ENCODE measurements at regions not wholly inside any gene's neighbourhood (a gene's known extent, or its start where the extent isn't known, plus 50 kb on each side); places are given as distances from the start of the nearest gene placed in this dataset.

DNA sequence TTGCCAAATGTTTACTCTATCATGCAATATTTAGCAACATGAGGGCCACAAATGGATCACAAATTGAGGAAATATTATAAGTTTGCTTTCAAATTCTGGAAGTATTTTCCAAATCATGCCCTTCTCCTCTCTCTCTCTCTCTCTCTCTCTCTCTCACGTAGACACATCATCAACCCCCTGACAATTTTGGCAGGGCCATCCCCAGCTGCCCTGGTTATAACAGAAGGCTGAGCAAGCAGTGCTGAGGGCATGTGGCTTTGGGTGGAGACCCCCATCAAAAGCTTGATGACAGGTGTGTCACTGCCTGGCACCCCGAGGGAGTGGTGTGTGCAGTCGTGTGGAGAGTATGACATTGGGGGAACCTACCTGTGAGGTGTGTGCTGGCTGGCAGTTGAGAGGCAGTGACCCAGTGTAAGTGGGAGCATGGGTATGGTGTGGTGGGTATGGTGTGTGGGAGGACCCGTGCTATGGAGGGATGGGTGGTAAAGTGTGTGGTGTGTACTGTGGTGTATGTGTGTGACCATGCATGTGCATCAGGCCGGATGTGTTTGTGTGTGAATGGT, 224.5 kb downstream of the TTC32 start:
- Histone ChIP-seq H3K9me3 (ENCODE audit: low read length) (no peaks in the 10 kb centered on the region), H3K36me3 (replicated peaks in 1 of 2; ENCODE audit: control insufficient read depth in 1 of 2, insufficient read depth in 2 of 2, low read length in 2 of 2) (no peaks in the 10 kb centered on the region), H2AFZ (ENCODE audit: low read length) (no peak overlapping the region), H4K20me1 (ENCODE audit: insufficient read depth, low read length) (no peaks in the 10 kb centered on the region), H3K4me1 (ENCODE audit: insufficient read depth, low read length) (peaks cover 7% of the 10 kb centered on the region; the same call in 1 of the 2 replicates), H3K4me2 (ENCODE audit: low read depth, low read length) (no peak overlapping the region), H3K9ac (ENCODE audit: insufficient read depth, low read depth, low read length) (no peak overlapping the region), H3K27me3 (ENCODE audit: control insufficient read depth in 1 of 2, insufficient read depth in 2 of 2, low read length in 2 of 2) (peaks cover 0 to 3% of the 10 kb centered on the region in 2 experiments; a peak in 1 of 5 replicates), H3K4me3 (replicated peaks in 1 of 3; ENCODE audit: insufficient read depth in 1 of 3, low read depth in 2 of 3, low read length in 3 of 3) (no peak overlapping the region), H3K27ac (ENCODE audit: extremely low read length, insufficient read depth, low read length) (no peak overlapping the region), H3K79me2 (ENCODE audit: insufficient read depth, low read length) (no peaks in the 10 kb centered on the region)
- BruUV-seq (replicated peaks): no TSS peak
- no peak for DNase-seq (ENCODE audit: low spot score)
- POLR2A ChIA-PET: no interaction called here
- intact Hi-C loops (cut with micrococcal nuclease; ENCODE audit: unreplicated experiment) (no loop called here), in situ Hi-C loops (cut with HindIII; ENCODE audit: extremely low pct_ligation_motif_present, low pct_unique_long_range_greater_than_20kb) (no loop called here)
- no peak for ATAC-seq
- no peak for FAIRE-seq
- TF ChIP-seq KDM3A (CRISPR knock-in tag; IDR thresholded peaks at IDR 0.05; ENCODE audit: low read depth): no peak
- no peak for TF ChIP-seq SNRNP70 (IDR thresholded peaks at IDR 0.05; ENCODE audit: low read depth, low read length)
- TF ChIP-seq, protein P1, sequence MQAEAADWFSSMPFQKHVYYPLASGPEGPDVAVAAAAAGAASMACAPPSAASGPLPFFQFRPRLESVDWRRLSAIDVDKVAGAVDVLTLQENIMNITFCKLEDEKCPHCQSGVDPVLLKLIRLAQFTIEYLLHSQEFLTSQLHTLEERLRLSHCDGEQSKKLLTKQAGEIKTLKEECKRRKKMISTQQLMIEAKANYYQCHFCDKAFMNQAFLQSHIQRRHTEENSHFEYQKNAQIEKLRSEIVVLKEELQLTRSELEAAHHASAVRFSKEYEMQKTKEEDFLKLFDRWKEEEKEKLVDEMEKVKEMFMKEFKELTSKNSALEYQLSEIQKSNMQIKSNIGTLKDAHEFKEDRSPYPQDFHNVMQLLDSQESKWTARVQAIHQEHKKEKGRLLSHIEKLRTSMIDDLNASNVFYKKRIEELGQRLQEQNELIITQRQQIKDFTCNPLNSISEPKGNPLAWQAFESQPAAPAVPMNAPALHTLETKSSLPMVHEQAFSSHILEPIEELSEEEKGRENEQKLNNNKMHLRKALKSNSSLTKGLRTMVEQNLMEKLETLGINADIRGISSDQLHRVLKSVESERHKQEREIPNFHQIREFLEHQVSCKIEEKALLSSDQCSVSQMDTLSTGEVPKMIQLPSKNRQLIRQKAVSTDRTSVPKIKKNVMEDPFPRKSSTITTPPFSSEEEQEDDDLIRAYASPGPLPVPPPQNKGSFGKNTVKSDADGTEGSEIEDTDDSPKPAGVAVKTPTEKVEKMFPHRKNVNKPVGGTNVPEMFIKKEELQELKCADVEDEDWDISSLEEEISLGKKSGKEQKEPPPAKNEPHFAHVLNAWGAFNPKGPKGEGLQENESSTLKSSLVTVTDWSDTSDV (CRISPR knock-in tag; IDR thresholded peaks at IDR 0.05): no peak
- TF ChIP-seq, protein P2, sequence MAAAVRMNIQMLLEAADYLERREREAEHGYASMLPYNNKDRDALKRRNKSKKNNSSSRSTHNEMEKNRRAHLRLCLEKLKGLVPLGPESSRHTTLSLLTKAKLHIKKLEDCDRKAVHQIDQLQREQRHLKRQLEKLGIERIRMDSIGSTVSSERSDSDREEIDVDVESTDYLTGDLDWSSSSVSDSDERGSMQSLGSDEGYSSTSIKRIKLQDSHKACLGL (CRISPR knock-in tag; IDR thresholded peaks at IDR 0.05): no peak
- no peak for TF ChIP-seq ZFY (CRISPR knock-in tag; IDR thresholded peaks at IDR 0.05)
- TF ChIP-seq SPEN (CRISPR knock-in tag; IDR thresholded peaks at IDR 0.05; ENCODE audit: low read depth): no peak
- no peak for TF ChIP-seq RFX5 (IDR thresholded peaks at IDR 0.05; ENCODE audit: low read depth, low read length)
- no peak for TF ChIP-seq NFE2 (CRISPR knock-in tag; IDR thresholded peaks at IDR 0.05)
- TF ChIP-seq ZNF562 (CRISPR knock-in tag; IDR thresholded peaks at IDR 0.05; ENCODE audit: borderline replicate concordance): no peak
- no peak for TF ChIP-seq KDM5A (IDR thresholded peaks at IDR 0.05; ENCODE audit: borderline replicate concordance, low read length)
- no peak for TF ChIP-seq MIER3 (CRISPR knock-in tag; IDR thresholded peaks at IDR 0.05; ENCODE audit: borderline replicate concordance)
- TF ChIP-seq SALL1 (CRISPR knock-in tag; IDR thresholded peaks at IDR 0.05): no peak
- TF ChIP-seq ZNF282 (IDR thresholded peaks at IDR 0.05; ENCODE audit: partially characterized antibody): no peak
- no peak for TF ChIP-seq RNF2 (conservative IDR thresholded peaks at IDR 0.05; ENCODE audit: low read depth)
- TF ChIP-seq SRF (IDR thresholded peaks at IDR 0.05; ENCODE audit: low read depth, low read length): no peak
- TF ChIP-seq, protein P3, sequence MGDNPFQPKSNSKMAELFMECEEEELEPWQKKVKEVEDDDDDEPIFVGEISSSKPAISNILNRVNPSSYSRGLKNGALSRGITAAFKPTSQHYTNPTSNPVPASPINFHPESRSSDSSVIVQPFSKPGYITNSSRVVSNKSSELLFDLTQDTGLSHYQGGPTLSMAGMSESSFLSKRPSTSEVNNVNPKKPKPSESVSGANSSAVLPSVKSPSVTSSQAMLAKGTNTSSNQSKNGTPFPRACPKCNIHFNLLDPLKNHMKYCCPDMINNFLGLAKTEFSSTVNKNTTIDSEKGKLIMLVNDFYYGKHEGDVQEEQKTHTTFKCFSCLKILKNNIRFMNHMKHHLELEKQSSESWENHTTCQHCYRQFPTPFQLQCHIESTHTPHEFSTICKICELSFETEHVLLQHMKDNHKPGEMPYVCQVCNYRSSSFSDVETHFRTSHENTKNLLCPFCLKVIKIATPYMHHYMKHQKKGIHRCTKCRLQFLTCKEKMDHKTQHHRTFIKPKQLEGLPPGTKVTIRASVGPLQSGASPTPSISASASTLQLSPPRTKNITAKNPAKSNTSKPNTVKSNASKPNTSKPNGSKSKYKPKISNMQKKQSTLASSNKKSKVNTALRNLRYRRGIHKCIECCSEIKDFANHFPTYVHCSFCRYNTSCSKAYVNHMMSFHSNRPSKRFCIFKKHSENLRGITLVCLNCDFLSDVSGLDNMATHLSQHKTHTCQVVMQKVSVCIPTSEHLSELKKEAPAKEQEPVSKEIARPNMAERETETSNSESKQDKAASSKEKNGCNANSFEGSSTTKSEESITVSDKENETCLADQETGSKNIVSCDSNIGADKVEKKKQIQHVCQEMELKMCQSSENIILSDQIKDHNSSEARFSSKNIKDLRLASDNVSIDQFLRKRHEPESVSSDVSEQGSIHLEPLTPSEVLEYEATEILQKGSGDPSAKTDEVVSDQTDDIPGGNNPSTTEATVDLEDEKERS (CRISPR knock-in tag; IDR thresholded peaks at IDR 0.05): no peak
- no peak for TF ChIP-seq SRSF1 (optimal IDR thresholded peaks at IDR 0.05; ENCODE audit: low read depth, low read length)
- no peak for TF ChIP-seq ZNF432 (CRISPR knock-in tag; IDR thresholded peaks at IDR 0.05; ENCODE audit: borderline replicate concordance)
- no peak for TF ChIP-seq MTA1 (CRISPR knock-in tag; IDR thresholded peaks at IDR 0.05; ENCODE audit: borderline replicate concordance)
- TF ChIP-seq GFI1 (CRISPR knock-in tag; IDR thresholded peaks at IDR 0.05; ENCODE audit: borderline replicate concordance): no peak
- CTCF ChIA-PET (ENCODE audit: low intra/inter-chr PET ratio, low total read pairs): no interaction called here
- WGBS (ENCODE audit: low lambda C conversion rate): 6% methylated on average over 5 of the region's 5 CpGs

Measured in HepG2 (cell line).